ENCODE measurements at regions not wholly inside any gene's neighbourhood (a gene's known extent, or its start where the extent isn't known, plus 50 kb on each side); places are given as distances from the start of the nearest gene placed in this dataset.

- Histone ChIP-seq H3K4ac (ENCODE audit: low read depth, low read length) (peak overlapping the region; percentile 93), H2AFZ (replicated peaks; ENCODE audit: low read length, poor library complexity) (peak overlapping the region; percentile 72), H3K4me3 (ENCODE audit: insufficient read depth, low read depth, low read length) (peak overlapping the region; percentile 98), H2BK120ac (ENCODE audit: low read depth, low read length) (peak overlapping the region; percentile 73), H4K5ac (ENCODE audit: low read depth, low read length) (peak overlapping the region; percentile 95), H3K9me3 (ENCODE audit: control insufficient read depth, insufficient read depth, low read length) (no peaks in the 10 kb centered on the region), H3K14ac (replicated peaks; ENCODE audit: low read depth, low read length) (peak overlapping the region; percentile 70), H2AK5ac (ENCODE audit: low read depth, low read length) (peak overlapping the region; percentile 84), H3K27ac (ENCODE audit: insufficient read depth, low read length) (peak overlapping the region; percentile 94), H3K4me2 (ENCODE audit: low read depth, low read length) (peak overlapping the region; percentile 99), H3K56ac (ENCODE audit: extremely low read depth, insufficient read depth, low read length) (peak overlapping the region; percentile 83), H2BK5ac (ENCODE audit: low read depth, low read length, poor library complexity, severe bottlenecking) (peak overlapping the region; percentile 82), H3K79me1 (ENCODE audit: low read depth in 1 of 2, low read length in 2 of 2) (peaks cover 11 to 30% of the 10 kb centered on the region in 2 experiments), H3K36me3 (ENCODE audit: control insufficient read depth, insufficient read depth, low read length) (no peaks in the 10 kb centered on the region), H4K91ac (ENCODE audit: insufficient read depth, low read depth, low read length) (peak overlapping the region; percentile 68), H3K9ac (ENCODE audit: low read depth, low read length) (peak overlapping the region; percentile 98), H4K8ac (ENCODE audit: low read depth in 2 of 2, low read length in 2 of 2) (peak overlapping the region; percentile 16 to 85), H3K18ac (ENCODE audit: low read depth, low read length) (peak overlapping the region; percentile 98), H4K20me1 (ENCODE audit: insufficient read depth, low read length) (peaks cover 1% of the 10 kb centered on the region; the same call in 1 of the 2 replicates), H2AK9ac (replicated peaks; ENCODE audit: low read depth, low read length, poor library complexity) (peak overlapping the region; percentile 70), H2BK15ac (ENCODE audit: low read depth, low read length) (peak overlapping the region; percentile 69; the same call in 2 of the 3 replicates), H2BK20ac (ENCODE audit: low read depth, low read length) (peak overlapping the region; percentile 81), H3K9me1 (ENCODE audit: insufficient read depth, low read length) (no peaks in the 10 kb centered on the region), H3K27me3 (ENCODE audit: control insufficient read depth, insufficient read depth, low read length) (no peaks in the 10 kb centered on the region), H3K23ac (ENCODE audit: low read depth, low read length) (peak overlapping the region; percentile 80), H3K4me1 (ENCODE audit: control insufficient read depth, insufficient read depth, low read length) (peaks cover 5% of the 10 kb centered on the region; the same call in 1 of the 2 replicates)
- ChIA-PET CTCF (no interaction called here), POLR2A (ENCODE audit: unreplicated experiment) (no interaction called here)
- in situ Hi-C loops (cut with MboI; ENCODE audit: low sequenced_read_pairs), result loop anchor here (25.0 kb wide), 1 partner anchor 449 kb away; no protein-coding TSS in a partner anchor
- intact Hi-C loops (cut with micrococcal nuclease), result loop anchor here (2.0 to 10.0 kb wide), 6 partner anchors 166 to 1356 kb away; no protein-coding TSS in a partner anchor
- ATAC-seq (ENCODE audit: low read depth) (no peak), DNase-seq (no peak)
- BruUV-seq (replicated peaks), result no TSS peak
- dilution Hi-C loops (cut with HindIII; ENCODE audit: low sequenced_read_pairs, unreplicated experiment), result no loop called here
- no peak for TF ChIP-seq SMC3 (IDR thresholded peaks at IDR 0.05; ENCODE audit: low read depth, low read length)
- no peak for TF ChIP-seq MXI1 (IDR thresholded peaks at IDR 0.05; ENCODE audit: borderline replicate concordance, low read depth, low read length)
- no peak for TF ChIP-seq CEBPB (IDR thresholded peaks at IDR 0.05; ENCODE audit: low read depth, low read length)
- TF ChIP-seq CTCF (conservative IDR thresholded peaks at IDR 0.05; ENCODE audit: low read depth, low read length), result no peak
- TF ChIP-seq MAZ (IDR thresholded peaks at IDR 0.05; ENCODE audit: borderline replicate concordance, low read depth, low read length), result no peak
- no peak for TF ChIP-seq RFX5 (IDR thresholded peaks at IDR 0.05; ENCODE audit: low read depth, low read length)
- TF ChIP-seq FOS (IDR thresholded peaks at IDR 0.05; ENCODE audit: low read depth, low read length), result no peak
- no peak for TF ChIP-seq MAFK (IDR thresholded peaks at IDR 0.05; ENCODE audit: low read depth, low read length)
- no peak for TF ChIP-seq POLR2A (IDR thresholded peaks at IDR 0.05; ENCODE audit: low read depth, low read length)
- TF ChIP-seq BHLHE40 (IDR thresholded peaks at IDR 0.05; ENCODE audit: low read depth, low read length), result no peak
- TF ChIP-seq ELK1 (IDR thresholded peaks at IDR 0.05; ENCODE audit: borderline replicate concordance, low read depth, low read length), result no peak
- TF ChIP-seq RAD21 (IDR thresholded peaks at IDR 0.05; ENCODE audit: low read length), result no peak
- no peak for TF ChIP-seq NFE2L2 (IDR thresholded peaks at IDR 0.05; ENCODE audit: low read depth, low read length)
- no CpG with 5 or more reads among the region's 2 CpGs for WGBS, 2 experiments (ENCODE audit: extremely low coverage in 2 of 2, insufficient read length in 1 of 2)
Measured at GRCh38 chr12:24560831-24561271, 388.1 kb downstream of the BCAT1 start.

Measured in IMR-90 (cell line).